H9 (cell line): ENCODE measurements at regions not wholly inside any gene's neighbourhood (a gene's known extent, or its start where the extent isn't known, plus 50 kb on each side); places are given as distances from the start of the nearest gene placed in this dataset.

Experiments used
- DNase-seq: peaks from one replicate; pipeline ENCODE4 v3.0.0-alpha.2; 2017
- H2AFZ ChIP-seq: one replicate; pipeline ENCODE4 v1.6.1; 2013; ENCODE audit warnings: mild to moderate bottlenecking, low read length, control low read depth, moderate library complexity
- H2AK5ac ChIP-seq: 2 replicates; pipeline ENCODE4 v1.6.1; 2013; ENCODE audit warnings: low read length, control low read depth, mixed read lengths; ENCODE audit not compliant: insufficient read length
- H2BK120ac ChIP-seq: one replicate; pipeline ENCODE4 v1.6.1; 2013; ENCODE audit warnings: low read depth, mild to moderate bottlenecking, low read length, control low read depth, inconsistent platforms; ENCODE audit not compliant: poor library complexity, severe bottlenecking
- H2BK12ac ChIP-seq: 2 replicates; pipeline ENCODE4 v1.6.1; 2013; ENCODE audit warnings: low read length, control low read depth, mixed read lengths, low read depth; ENCODE audit not compliant: insufficient read length
- H2BK15ac ChIP-seq: 2 replicates; pipeline ENCODE4 v1.6.1; 2013; ENCODE audit warnings: low read depth, low read length, control low read depth
- H2BK20ac ChIP-seq: one replicate; pipeline ENCODE4 v1.6.1; 2013; ENCODE audit warnings: low read depth, mild to moderate bottlenecking, low read length, control low read depth, inconsistent platforms; ENCODE audit not compliant: poor library complexity, severe bottlenecking
- H2BK5ac ChIP-seq: 2 replicates; pipeline ENCODE4 v1.6.1; 2013; ENCODE audit warnings: low read length, control low read depth, mixed read lengths; ENCODE audit not compliant: insufficient read length
- H3K14ac ChIP-seq: 2 replicates; pipeline ENCODE4 v1.6.1; 2013; ENCODE audit warnings: low read length, control low read depth; ENCODE audit not compliant: insufficient read depth
- H3K18ac ChIP-seq: 2 replicates; pipeline ENCODE4 v1.6.1; 2013; ENCODE audit warnings: low read depth, mild to moderate bottlenecking, mixed read lengths, low read length, control low read depth; ENCODE audit not compliant: insufficient read length
- H3K23ac ChIP-seq: 2 replicates; pipeline ENCODE4 v1.6.1; 2013; ENCODE audit warnings: low read length, control low read depth, mixed read lengths, low read depth; ENCODE audit not compliant: insufficient read length
- H3K23me2 ChIP-seq: 2 replicates; pipeline ENCODE4 v1.6.1; 2013; ENCODE audit warnings: low read depth, mild to moderate bottlenecking, mixed read lengths, low read length, control low read depth; ENCODE audit not compliant: insufficient read length, poor library complexity, severe bottlenecking
- H3K27ac ChIP-seq: 2 replicates; pipeline ENCODE4 v1.5.1; 2013; ENCODE audit warnings: low read length, control low read depth, mixed read lengths, low read depth; ENCODE audit not compliant: insufficient read length
- H3K27me3 ChIP-seq: 2 replicates; pipeline ENCODE4 v1.6.1; 2013; ENCODE audit warnings: low read length, control low read depth, inconsistent platforms; ENCODE audit not compliant: insufficient read depth
- H3K4ac ChIP-seq: 2 replicates; pipeline ENCODE4 v1.6.1; 2013; ENCODE audit warnings: low read depth, mild to moderate bottlenecking, control low read depth, inconsistent platforms, low read length, moderate library complexity
- H3K4me1 ChIP-seq: 2 replicates; pipeline ENCODE4 v1.6.1; 2013; ENCODE audit warnings: low read length, control low read depth, inconsistent platforms; ENCODE audit not compliant: insufficient read depth
- H3K4me2 ChIP-seq: 2 replicates; pipeline ENCODE4 v1.6.1; 2013; ENCODE audit warnings: low read length, control low read depth, mixed read lengths; ENCODE audit not compliant: insufficient read length, insufficient read depth
- H3K56ac ChIP-seq: 2 replicates; pipeline ENCODE4 v1.6.1; 2013; ENCODE audit warnings: low read depth, mild to moderate bottlenecking, mixed read lengths, low read length, control low read depth; ENCODE audit not compliant: insufficient read length
- H3K79me1 ChIP-seq: 2 replicates; pipeline ENCODE4 v1.6.1; 2013; ENCODE audit warnings: low read depth, mild to moderate bottlenecking, moderate library complexity, low read length, control low read depth, inconsistent platforms; ENCODE audit not compliant: insufficient read depth, poor library complexity, severe bottlenecking
- H3K79me2 ChIP-seq: 2 replicates; pipeline ENCODE4 v1.6.1; 2013; ENCODE audit warnings: low read length, control low read depth, inconsistent platforms; ENCODE audit not compliant: insufficient read depth
- H3K9ac ChIP-seq: 2 replicates; pipeline ENCODE4 v1.6.1; 2013; ENCODE audit warnings: low read length, control low read depth, mixed read lengths; ENCODE audit not compliant: insufficient read length; ENCODE audit errors: extremely low read depth
- H3K9me3 ChIP-seq: one replicate; pipeline ENCODE4 v1.6.1; 2013; ENCODE audit warnings: low read depth, low read length, inconsistent platforms; ENCODE audit not compliant: control insufficient read depth
- H3T11ph ChIP-seq: one replicate; pipeline ENCODE4 v1.6.1; 2013; ENCODE audit warnings: mild to moderate bottlenecking, low read length, control low read depth, inconsistent platforms
- H4K20me1 ChIP-seq: one replicate; pipeline ENCODE4 v1.6.1; 2013; ENCODE audit not compliant: control insufficient read depth, insufficient read length, insufficient read depth
- H4K5ac ChIP-seq: 2 replicates; pipeline ENCODE4 v1.6.1; 2013; ENCODE audit warnings: low read depth, mild to moderate bottlenecking, mixed read lengths, low read length, control low read depth; ENCODE audit not compliant: insufficient read length
- H4K8ac ChIP-seq: replicated peaks from 2 replicates; pipeline ENCODE4 v1.6.1; 2013; ENCODE audit warnings: low read length, control low read depth, mixed read lengths, low read depth; ENCODE audit not compliant: insufficient read length
- H4K91ac ChIP-seq: 2 replicates; pipeline ENCODE4 v1.6.1; 2013; ENCODE audit warnings: low read depth, mild to moderate bottlenecking, moderate library complexity, mixed read lengths, low read length, control low read depth; ENCODE audit not compliant: insufficient read length
- H3K27ac Mint-ChIP-seq, 3 experiments: 2 replicates in 2 of 3; 3 replicates in 1 of 3; pipeline ENCODE4 v1.8.0; 2020 to 2021; ENCODE audit warnings: mixed read lengths in 3 of 3, mild to moderate bottlenecking in 1 of 3, moderate library complexity in 1 of 3
- H3K27me3 Mint-ChIP-seq: 2 replicates; pipeline ENCODE4 v1.8.0; 2021; ENCODE audit warnings: low read depth, mild to moderate bottlenecking, moderate library complexity, mixed read lengths
- H3K36me3 Mint-ChIP-seq, 3 experiments: 2 replicates in 2 of 3; 3 replicates in 1 of 3; pipeline ENCODE4 v1.8.0; 2020 to 2021; ENCODE audit warnings: low read depth in 3 of 3, mixed read lengths in 3 of 3; ENCODE audit not compliant: insufficient read depth in 1 of 3
- H3K4me1 Mint-ChIP-seq, 2 experiments: 2 replicates each; pipeline ENCODE4 v1.8.0; 2020; ENCODE audit warnings: mixed read lengths in 2 of 2
- H3K4me3 Mint-ChIP-seq, 2 experiments: 2 replicates in 1 of 2; 3 replicates in 1 of 2; pipeline ENCODE4 v1.8.0; 2020 to 2021; ENCODE audit warnings: mild to moderate bottlenecking in 2 of 2, mixed read lengths in 2 of 2, moderate library complexity in 1 of 2
- H3K9me3 Mint-ChIP-seq, 2 experiments: 2 replicates in 1 of 2; 3 replicates in 1 of 2; pipeline ENCODE4 v1.8.0; 2020; ENCODE audit warnings: mild to moderate bottlenecking in 2 of 2, mixed read lengths in 2 of 2, moderate library complexity in 1 of 2
- CTCF ChIP-seq: fragments of 200-600 bp; sonication (generic); conservative IDR thresholded peaks from 3 replicates; pipeline ENCODE4 v1.8.0; 2021; ENCODE audit warnings: antibody characterized with exemption, mild to moderate bottlenecking
- WGBS: extraction: QIAGEN DNeasy Blood & Tissue Kit; methylation state at CpG from one replicate; pipeline ENCODE4 v1.1.7; 2013; ENCODE audit warnings: missing lambda C conversion rate, low lambda C conversion rate, mixed read lengths; ENCODE audit not compliant: insufficient read length; ENCODE audit errors: extremely low coverage; 5-methylcytosine and 5-hydroxymethylcytosine counted together

GRCh38 chr6:78502386-78502887 is 364.9 kb upstream of the IRAK1BP1 start:
- Histone ChIP-seq H3K79me1 (no peaks in the 10 kb centered on the region), H3K27me3 (no peaks in the 10 kb centered on the region), H2BK5ac (no peak overlapping the region), H3K9ac (no peak overlapping the region), H2BK20ac (no peak overlapping the region), H3K56ac (no peak overlapping the region), H3K9me3 (no peaks in the 10 kb centered on the region), H4K91ac (no peak overlapping the region), H2BK15ac (no peak overlapping the region), H3K14ac (no peak overlapping the region), H3K27ac (no peak overlapping the region), H3K4ac (no peak overlapping the region), H3K18ac (no peak overlapping the region), H3K23ac (no peak overlapping the region), H3K23me2 (no peaks in the 10 kb centered on the region), H2AK5ac (no peak overlapping the region), H2BK12ac (no peak overlapping the region), H2BK120ac (no peak overlapping the region), H4K8ac (no peak overlapping the region), H2AFZ (no peak overlapping the region), H3K4me2 (no peak overlapping the region), H3K4me1 (no peaks in the 10 kb centered on the region), H3T11ph (no peak overlapping the region), H4K5ac (no peak overlapping the region), H4K20me1 (no peaks in the 10 kb centered on the region), H3K79me2 (no peaks in the 10 kb centered on the region)
- Mint-ChIP-seq H3K27ac (no peak overlapping the region), H3K9me3 (peaks cover 10% of the 10 kb centered on the region in 2 experiments), H3K4me1 (no peaks in the 10 kb centered on the region), H3K4me3 (no peak overlapping the region), H3K36me3 (peaks cover 3 to 8% (median 7%) of the 10 kb centered on the region in 3 experiments), H3K27me3 (peaks cover 49% of the 10 kb centered on the region)
- TF ChIP-seq CTCF, result no peak
- no peak for DNase-seq
- WGBS, result no CpG with 5 or more reads among the region's 2 CpGs
